C4-2B (cell line): ENCODE measurements at regions not wholly inside any gene's neighbourhood (a gene's known extent, or its start where the extent isn't known, plus 50 kb on each side); places are given as distances from the start of the nearest gene placed in this dataset.
"Not testable (repeated sequence)": the region's sequence is repeated elsewhere in the genome, so short reads cannot be mapped to it uniquely, and the experiment has no call there.

Experiments
- H3K27ac ChIP-seq: fragments of 450-650 bp; 2 replicates; pipeline ENCODE4 v1.5.1; 2017
- ZFX ChIP-seq: fragments of 450-650 bp; IDR thresholded peaks from 2 replicates; pipeline ENCODE4 v1.6.1; 2017
- TF ChIP-seq, protein P1 (sequence below): fragments of 450-650 bp; conservative IDR thresholded peaks from 2 replicates; pipeline ENCODE4 v1.5.1; 2017; ENCODE audit warnings: mild to moderate bottlenecking

DNA sequence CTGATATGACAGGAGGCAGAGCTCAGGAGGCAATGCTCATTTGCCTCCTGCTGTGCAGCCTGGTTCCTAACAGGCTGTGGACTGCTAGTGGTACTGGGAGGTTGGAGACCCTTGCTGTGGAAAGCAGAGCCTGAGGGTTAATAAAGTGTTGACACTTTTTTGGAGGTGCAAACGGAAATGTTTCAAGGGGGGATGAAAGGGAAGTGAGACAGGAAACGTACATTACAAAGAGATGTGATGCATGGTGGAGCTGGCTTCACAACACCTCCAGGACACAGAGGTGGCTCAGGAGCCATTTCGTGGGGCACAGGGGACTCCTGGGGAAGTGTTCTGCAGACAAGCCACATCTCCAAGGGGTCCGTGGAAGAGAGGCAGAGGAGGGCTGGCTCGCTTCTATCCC is 137.6 kb upstream of the SVIL start:
- no peak overlapping the region for H3K27ac ChIP-seq
- no peak for TF ChIP-seq ZFX
- TF ChIP-seq, protein P1, sequence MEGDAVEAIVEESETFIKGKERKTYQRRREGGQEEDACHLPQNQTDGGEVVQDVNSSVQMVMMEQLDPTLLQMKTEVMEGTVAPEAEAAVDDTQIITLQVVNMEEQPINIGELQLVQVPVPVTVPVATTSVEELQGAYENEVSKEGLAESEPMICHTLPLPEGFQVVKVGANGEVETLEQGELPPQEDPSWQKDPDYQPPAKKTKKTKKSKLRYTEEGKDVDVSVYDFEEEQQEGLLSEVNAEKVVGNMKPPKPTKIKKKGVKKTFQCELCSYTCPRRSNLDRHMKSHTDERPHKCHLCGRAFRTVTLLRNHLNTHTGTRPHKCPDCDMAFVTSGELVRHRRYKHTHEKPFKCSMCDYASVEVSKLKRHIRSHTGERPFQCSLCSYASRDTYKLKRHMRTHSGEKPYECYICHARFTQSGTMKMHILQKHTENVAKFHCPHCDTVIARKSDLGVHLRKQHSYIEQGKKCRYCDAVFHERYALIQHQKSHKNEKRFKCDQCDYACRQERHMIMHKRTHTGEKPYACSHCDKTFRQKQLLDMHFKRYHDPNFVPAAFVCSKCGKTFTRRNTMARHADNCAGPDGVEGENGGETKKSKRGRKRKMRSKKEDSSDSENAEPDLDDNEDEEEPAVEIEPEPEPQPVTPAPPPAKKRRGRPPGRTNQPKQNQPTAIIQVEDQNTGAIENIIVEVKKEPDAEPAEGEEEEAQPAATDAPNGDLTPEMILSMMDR, result no peak

DNA sequence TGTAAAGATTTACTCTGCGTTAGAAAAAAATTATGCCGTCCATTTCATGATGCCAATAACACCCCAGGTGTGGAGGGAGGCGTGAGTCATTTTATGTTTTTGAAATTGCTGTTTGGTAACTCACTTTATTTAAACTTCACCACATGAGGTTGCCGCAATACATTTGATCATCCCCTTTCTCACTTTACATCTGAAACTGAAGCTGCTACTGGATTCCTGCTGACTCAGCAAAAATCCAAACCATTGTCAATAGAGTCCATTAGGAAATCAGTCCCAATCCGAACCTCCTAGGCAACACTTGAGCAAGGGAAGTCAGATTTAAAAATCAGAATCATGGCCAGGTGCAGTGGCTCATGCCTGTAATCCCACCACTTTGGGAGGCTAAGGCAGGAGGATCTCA is 136.6 kb upstream of the SVIL start:
- TF ChIP-seq, protein P1, result no peak
- TF ChIP-seq ZFX, result no peak
- H3K27ac ChIP-seq, result no peak overlapping the region

- H3K27ac ChIP-seq, result not testable (repeated sequence)
Observed at GRCh38 chr10:29769277-29769676, 134.5 kb upstream of the SVIL start.

DNA sequence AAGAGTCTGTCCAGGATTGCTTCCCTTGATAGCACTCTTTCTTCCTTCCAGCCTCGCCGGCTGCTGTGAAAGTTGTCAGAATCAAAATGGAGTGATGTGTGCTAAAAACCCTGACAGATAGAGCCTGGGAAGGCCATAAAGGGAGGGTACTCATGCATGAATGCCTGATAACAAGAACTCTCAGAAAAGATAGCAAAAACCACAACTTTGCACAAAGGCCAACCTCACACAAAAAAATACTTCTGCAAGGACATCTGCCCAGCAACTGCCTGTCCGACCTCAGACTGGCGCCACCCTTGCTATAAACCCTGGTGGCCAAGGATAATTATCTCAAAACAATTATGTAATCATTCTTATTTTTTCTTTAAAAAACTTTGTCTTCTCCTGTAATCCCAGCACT is 133.2 kb upstream of the SVIL start:
- TF ChIP-seq ZFX, result no peak
- TF ChIP-seq, protein P1, result no peak
- H3K27ac ChIP-seq, result no peak overlapping the region

GRCh38 chr10:29766753-29767152 is 132.0 kb upstream of the SVIL start:
- no peak overlapping the region for H3K27ac ChIP-seq
- TF ChIP-seq, protein P1, result no peak
- no peak for TF ChIP-seq ZFX

DNA sequence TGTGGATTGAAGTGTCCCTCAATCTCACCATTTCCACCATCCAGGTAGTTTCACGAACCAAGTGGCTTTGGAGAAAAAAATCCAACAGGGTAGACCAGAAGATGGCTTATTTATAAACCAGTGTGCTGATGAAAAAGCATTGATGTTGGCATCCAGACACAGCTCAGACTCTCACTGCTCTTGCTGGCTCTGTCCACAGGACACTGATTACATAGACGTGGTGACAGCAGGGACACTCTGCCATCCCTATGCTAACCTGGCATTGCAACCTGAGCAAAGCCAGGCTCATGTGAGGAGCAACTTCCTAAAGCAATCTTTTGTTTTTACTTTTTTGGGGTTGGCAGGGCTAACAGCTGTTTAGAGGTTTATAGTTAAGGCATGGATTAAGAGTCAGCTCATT is 130.6 kb upstream of the SVIL start:
- TF ChIP-seq, protein P1, result no peak
- TF ChIP-seq ZFX, result no peak
- no peak overlapping the region for H3K27ac ChIP-seq

GRCh38 chr10:29763396-29763795 is 128.6 kb upstream of the SVIL start:
- TF ChIP-seq ZFX, result no peak
- TF ChIP-seq, protein P1, result no peak
- H3K27ac ChIP-seq, result no peak overlapping the region

DNA sequence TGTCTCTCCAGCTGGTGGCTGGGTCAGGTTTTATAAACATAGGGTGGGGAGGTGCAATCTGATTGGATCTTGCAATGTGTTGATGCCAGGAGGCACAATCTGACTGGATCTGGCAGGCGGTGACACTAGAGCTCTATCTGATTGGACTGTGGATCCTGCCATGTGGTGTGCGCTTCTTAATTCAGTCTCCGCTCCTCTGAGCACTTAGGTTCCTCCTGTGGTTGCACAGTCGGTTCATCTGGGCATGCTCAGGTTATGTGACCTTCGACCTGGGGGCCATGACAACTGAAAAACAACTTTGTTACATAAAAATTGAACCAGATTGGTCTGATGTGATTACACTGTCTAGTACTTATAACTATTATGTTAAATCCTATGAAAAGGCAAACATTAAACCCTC is 127.1 kb upstream of the SVIL start:
- TF ChIP-seq, protein P1, result no peak
- TF ChIP-seq ZFX, result no peak
- no peak overlapping the region for H3K27ac ChIP-seq
